ENCODE measurements at regions not wholly inside any gene's neighbourhood (a gene's known extent, or its start where the extent isn't known, plus 50 kb on each side); places are given as distances from the start of the nearest gene placed in this dataset.
"Not testable (repeated sequence)": the region's sequence is repeated elsewhere in the genome, so short reads cannot be mapped to it uniquely, and the experiment has no call there.

GRCh38 chr3:110995461-110996231 lies 76.0 kb upstream of the NECTIN3 start:
- DNase-seq (ENCODE audit: low read depth, low spot score), result no peak

GRCh38 chr3:110998766-110999165 lies 72.8 kb upstream of the NECTIN3 start:
- DNase-seq (ENCODE audit: low read depth, low spot score), result not testable (repeated sequence)

- DNase-seq (ENCODE audit: low read depth, low spot score), result peak; percentile 2
These were observed 65.1 kb upstream of the NECTIN3 start for GRCh38 chr3:111006485-111006884.

GRCh38 chr3:111012388-111013248 lies 59.0 kb upstream of the NECTIN3 start:
- no peak for DNase-seq (ENCODE audit: low read depth, low spot score)
